MM.1S (cell line): ENCODE measurements at regions not wholly inside any gene's neighbourhood (a gene's known extent, or its start where the extent isn't known, plus 50 kb on each side); places are given as distances from the start of the nearest gene placed in this dataset.

Experiments used
- DNase-seq: peaks from one replicate; pipeline ENCODE4 v3.0.0-alpha.2; 2015
- H2AFZ ChIP-seq: fragments of 300-600 bp; sonication (generic); 2 replicates; pipeline ENCODE4 v1.6.0; 2016; ENCODE audit warnings: antibody characterized with exemption, low read length
- H3F3A ChIP-seq: fragments of 300-600 bp; sonication (generic); 2 replicates; pipeline ENCODE4 v1.6.1; 2016; ENCODE audit warnings: mild to moderate bottlenecking, antibody characterized with exemption, low read length, moderate library complexity, mixed read lengths; ENCODE audit not compliant: insufficient read depth
- H3K27ac ChIP-seq: fragments of 300-600 bp; sonication (generic); 2 replicates; pipeline ENCODE4 v1.5.1; 2016; ENCODE audit warnings: mild to moderate bottlenecking, low read length
- H3K27me3 ChIP-seq: fragments of 300-600 bp; sonication (generic); replicated peaks from 2 replicates; pipeline ENCODE4 v1.6.0; 2016; ENCODE audit warnings: low read length; ENCODE audit not compliant: insufficient read depth
- H3K36me3 ChIP-seq: fragments of 300-600 bp; sonication (generic); replicated peaks from 2 replicates; pipeline ENCODE4 v1.6.1; 2016; ENCODE audit warnings: mild to moderate bottlenecking, low read length, mixed read lengths; ENCODE audit not compliant: insufficient read depth
- H3K4me1 ChIP-seq: fragments of 300-600 bp; sonication (generic); 2 replicates; pipeline ENCODE4 v1.6.1; 2016; ENCODE audit warnings: low read length, mixed read lengths
- H3K4me2 ChIP-seq: fragments of 300-600 bp; sonication (generic); 2 replicates; pipeline ENCODE4 v1.6.0; 2016; ENCODE audit warnings: low read depth, low read length
- H3K4me3 ChIP-seq: fragments of 300-600 bp; sonication (generic); 2 replicates; pipeline ENCODE4 v1.5.1; 2016; ENCODE audit warnings: low read length, mixed read lengths
- H3K79me2 ChIP-seq: fragments of 300-600 bp; sonication (generic); 2 replicates; pipeline ENCODE4 v1.6.1; 2016; ENCODE audit warnings: mixed run types, low read length, mixed read lengths
- H3K9ac ChIP-seq: fragments of 300-600 bp; sonication (generic); 2 replicates; pipeline ENCODE4 v1.6.1; 2016; ENCODE audit warnings: low read length, mixed read lengths
- H3K9me2 ChIP-seq: fragments of 300-600 bp; sonication (generic); replicated peaks from 2 replicates; pipeline ENCODE4 v1.6.1; 2016; ENCODE audit warnings: mild to moderate bottlenecking, low read length, mixed read lengths; ENCODE audit not compliant: insufficient read depth
- H3K9me3 ChIP-seq: fragments of 300-600 bp; sonication (generic); replicated peaks from 2 replicates; pipeline ENCODE4 v1.6.1; 2016; ENCODE audit warnings: mild to moderate bottlenecking, low read length, mixed read lengths; ENCODE audit not compliant: insufficient read depth
- H4K20me1 ChIP-seq: fragments of 300-600 bp; sonication (generic); 2 replicates; pipeline ENCODE4 v1.6.1; 2016; ENCODE audit warnings: mild to moderate bottlenecking, low read length, moderate library complexity, mixed read lengths; ENCODE audit not compliant: insufficient read depth
- EZH2 ChIP-seq: fragments of 300-600 bp; sonication (generic); optimal IDR thresholded peaks from 2 replicates; pipeline ENCODE3; 2017; ENCODE audit warnings: low read depth, mild to moderate bottlenecking, antibody characterized with exemption, low read length, mixed read lengths
- EZH2phosphoT487 ChIP-seq: fragments of 300-600 bp; sonication (generic); IDR thresholded peaks from 2 replicates; pipeline ENCODE4 v1.6.1; 2018; ENCODE audit warnings: antibody characterized with exemption, low read length
- TF ChIP-seq, protein P1 (sequence below): fragments of 300-600 bp; sonication (generic); IDR thresholded peaks from 2 replicates; pipeline ENCODE4 v1.5.1; 2016; ENCODE audit warnings: antibody characterized with exemption, low read length, mixed read lengths

DNA sequence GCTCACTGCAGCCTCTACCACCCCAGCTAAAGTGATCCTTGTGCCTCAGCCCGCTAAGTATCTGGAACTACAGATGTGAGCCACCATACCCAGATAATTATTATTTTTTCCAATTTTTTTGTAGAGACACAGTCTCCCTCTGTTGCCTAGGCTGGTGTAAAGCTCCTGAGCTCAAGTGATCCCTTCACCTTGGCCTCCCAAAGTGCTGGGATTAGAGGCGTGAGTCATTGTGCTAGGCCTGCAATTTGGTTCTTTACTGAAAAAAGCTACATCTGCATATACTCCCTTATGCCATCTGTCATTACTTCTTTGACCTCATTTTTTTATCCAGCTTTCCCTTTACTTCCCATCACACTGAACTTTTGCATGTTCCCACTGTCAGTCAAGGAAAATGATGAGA, 2012.4 kb upstream of the IGFBP7 start:
- no peak for DNase-seq
- no peaks in the 10 kb centered on the region for H3F3A ChIP-seq
- no peak overlapping the region for H3K27ac ChIP-seq
- no peak overlapping the region for H3K4me2 ChIP-seq
- no peaks in the 10 kb centered on the region for H3K9me2 ChIP-seq
- H3K27me3 ChIP-seq: no peaks in the 10 kb centered on the region
- TF ChIP-seq EZH2 (no peak), EZH2phosphoT487 (no peak)
- TF ChIP-seq, protein P1, sequence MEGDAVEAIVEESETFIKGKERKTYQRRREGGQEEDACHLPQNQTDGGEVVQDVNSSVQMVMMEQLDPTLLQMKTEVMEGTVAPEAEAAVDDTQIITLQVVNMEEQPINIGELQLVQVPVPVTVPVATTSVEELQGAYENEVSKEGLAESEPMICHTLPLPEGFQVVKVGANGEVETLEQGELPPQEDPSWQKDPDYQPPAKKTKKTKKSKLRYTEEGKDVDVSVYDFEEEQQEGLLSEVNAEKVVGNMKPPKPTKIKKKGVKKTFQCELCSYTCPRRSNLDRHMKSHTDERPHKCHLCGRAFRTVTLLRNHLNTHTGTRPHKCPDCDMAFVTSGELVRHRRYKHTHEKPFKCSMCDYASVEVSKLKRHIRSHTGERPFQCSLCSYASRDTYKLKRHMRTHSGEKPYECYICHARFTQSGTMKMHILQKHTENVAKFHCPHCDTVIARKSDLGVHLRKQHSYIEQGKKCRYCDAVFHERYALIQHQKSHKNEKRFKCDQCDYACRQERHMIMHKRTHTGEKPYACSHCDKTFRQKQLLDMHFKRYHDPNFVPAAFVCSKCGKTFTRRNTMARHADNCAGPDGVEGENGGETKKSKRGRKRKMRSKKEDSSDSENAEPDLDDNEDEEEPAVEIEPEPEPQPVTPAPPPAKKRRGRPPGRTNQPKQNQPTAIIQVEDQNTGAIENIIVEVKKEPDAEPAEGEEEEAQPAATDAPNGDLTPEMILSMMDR: no peak
- no peaks in the 10 kb centered on the region for H3K79me2 ChIP-seq
- no peaks in the 10 kb centered on the region for H3K36me3 ChIP-seq
- H2AFZ ChIP-seq: no peak overlapping the region
- H3K4me3 ChIP-seq: no peak overlapping the region
- no peaks in the 10 kb centered on the region for H3K9me3 ChIP-seq
- no peak overlapping the region for H3K9ac ChIP-seq
- H4K20me1 ChIP-seq: no peaks in the 10 kb centered on the region
- no peaks in the 10 kb centered on the region for H3K4me1 ChIP-seq

DNA sequence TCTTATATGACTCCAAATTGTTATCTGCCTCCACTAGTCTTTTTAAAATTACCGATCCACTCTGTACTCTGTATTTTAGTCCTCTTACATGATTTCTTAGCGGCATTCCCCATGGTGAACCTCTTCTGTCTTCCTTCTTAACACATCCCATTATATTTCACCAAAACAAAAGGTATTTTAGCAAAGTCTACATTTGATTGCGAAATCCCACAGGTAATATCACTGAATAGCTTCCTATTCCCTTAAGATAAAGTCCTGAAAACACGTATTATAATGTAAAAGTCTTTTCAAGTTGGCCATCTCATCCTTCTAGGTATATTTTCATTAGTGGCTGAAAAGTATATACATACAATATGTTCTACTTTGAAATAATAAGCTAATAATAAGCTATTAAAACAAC, 2016.0 kb upstream of the IGFBP7 start:
- Histone ChIP-seq H3K27ac (no peak overlapping the region), H3K4me2 (no peak overlapping the region), H3F3A (no peaks in the 10 kb centered on the region), H3K4me1 (no peaks in the 10 kb centered on the region), H4K20me1 (no peaks in the 10 kb centered on the region), H3K9me3 (no peaks in the 10 kb centered on the region), H2AFZ (no peak overlapping the region), H3K4me3 (no peak overlapping the region), H3K9me2 (no peaks in the 10 kb centered on the region), H3K79me2 (no peaks in the 10 kb centered on the region), H3K27me3 (no peaks in the 10 kb centered on the region), H3K9ac (no peak overlapping the region), H3K36me3 (no peaks in the 10 kb centered on the region)
- TF ChIP-seq EZH2: no peak
- TF ChIP-seq EZH2phosphoT487: no peak
- TF ChIP-seq, protein P1: no peak
- DNase-seq: no peak

DNA sequence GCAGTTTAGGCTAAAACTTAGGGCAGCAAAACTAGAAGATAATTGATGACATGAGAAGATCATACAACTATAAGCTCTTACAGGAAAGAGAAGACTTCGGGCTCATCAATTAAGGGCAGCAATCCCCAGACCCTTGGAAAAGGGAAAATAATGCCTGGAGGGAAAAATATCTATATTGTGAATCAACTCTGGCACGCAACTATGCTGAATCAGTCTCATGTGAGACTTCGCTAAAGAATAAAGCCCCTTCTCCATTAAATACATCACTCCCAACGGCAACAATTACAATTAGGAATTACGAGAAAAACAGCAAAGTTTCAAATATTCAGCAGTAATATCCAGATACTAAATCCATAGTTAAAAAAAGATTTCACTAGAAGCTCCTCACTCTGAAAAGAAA, 2016.8 kb upstream of the IGFBP7 start:
- H3K27ac ChIP-seq: no peak overlapping the region
- no peak for TF ChIP-seq EZH2
- TF ChIP-seq, protein P1: no peak
- no peak for TF ChIP-seq EZH2phosphoT487
- no peak overlapping the region for H3K4me2 ChIP-seq
- H3K9me3 ChIP-seq: no peaks in the 10 kb centered on the region
- no peak overlapping the region for H3K4me3 ChIP-seq
- no peaks in the 10 kb centered on the region for H3F3A ChIP-seq
- H3K9me2 ChIP-seq: no peaks in the 10 kb centered on the region
- no peaks in the 10 kb centered on the region for H3K36me3 ChIP-seq
- no peak overlapping the region for H2AFZ ChIP-seq
- H4K20me1 ChIP-seq: no peaks in the 10 kb centered on the region
- H3K9ac ChIP-seq: no peak overlapping the region
- no peaks in the 10 kb centered on the region for H3K4me1 ChIP-seq
- no peaks in the 10 kb centered on the region for H3K79me2 ChIP-seq
- H3K27me3 ChIP-seq: no peaks in the 10 kb centered on the region
- no peak for DNase-seq
